ENCODE measurements at regions not wholly inside any gene's neighbourhood (a gene's known extent, or its start where the extent isn't known, plus 50 kb on each side); places are given as distances from the start of the nearest gene placed in this dataset.

- Histone ChIP-seq H3K27ac (ENCODE audit: low read depth in 2 of 2, low read length in 1 of 2) (no peak overlapping the region), H2AFZ (ENCODE audit: low read depth) (no peak overlapping the region), H3K9ac (no peak overlapping the region), H4K20me1 (ENCODE audit: insufficient read depth) (no peaks in the 10 kb centered on the region), H3F3A (replicated peaks; ENCODE audit: insufficient read depth) (no peaks in the 10 kb centered on the region), H3K9me2 (no peaks in the 10 kb centered on the region), H3K9me3 (no peaks in the 10 kb centered on the region), H3K27me3 (ENCODE audit: insufficient read depth) (no peaks in the 10 kb centered on the region), H3K4me1 (ENCODE audit: control insufficient read depth in 1 of 2, insufficient read depth in 2 of 2, low read depth in 1 of 2, low read length in 1 of 2) (no peaks in the 10 kb centered on the region), H3K36me3 (replicated peaks in 1 of 2; ENCODE audit: control insufficient read depth in 1 of 2, insufficient read depth in 2 of 2, low read length in 1 of 2) (no peaks in the 10 kb centered on the region), H3K4me3 (ENCODE audit: low read depth in 2 of 2, low read length in 1 of 2) (no peak overlapping the region), H3K79me2 (ENCODE audit: insufficient read depth) (no peaks in the 10 kb centered on the region), H3K4me2 (no peak overlapping the region)
- ChIA-PET CTCF (no interaction called here), POLR2A (no interaction called here)
- no peak for TF ChIP-seq JUND (IDR thresholded peaks at IDR 0.05)
- TF ChIP-seq NRF1 (IDR thresholded peaks at IDR 0.05; ENCODE audit: low read depth, low read length) = no peak
- no peak for TF ChIP-seq POLR2AphosphoS5 (IDR thresholded peaks at IDR 0.05; ENCODE audit: low read depth, low read length)
- TF ChIP-seq IRF3 (IDR thresholded peaks at IDR 0.05; ENCODE audit: low read depth, low read length) = no peak
- no peak for TF ChIP-seq FOXM1 (IDR thresholded peaks at IDR 0.05; ENCODE audit: low read depth)
- no peak for TF ChIP-seq EP300 (IDR thresholded peaks at IDR 0.05; ENCODE audit: borderline replicate concordance in 1 of 2, low read depth in 1 of 2, low read length in 1 of 2)
- TF ChIP-seq MAX (IDR thresholded peaks at IDR 0.05; ENCODE audit: low read depth) = no peak
- no peak for TF ChIP-seq FOXJ3 (CRISPR knock-in tag; IDR thresholded peaks at IDR 0.05)
- TF ChIP-seq USF2 (IDR thresholded peaks at IDR 0.05; ENCODE audit: borderline replicate concordance, low read depth, low read length) = no peak
- no peak for TF ChIP-seq GATA2 (CRISPR knock-in tag; IDR thresholded peaks at IDR 0.05)
- TF ChIP-seq NFIC (IDR thresholded peaks at IDR 0.05; ENCODE audit: borderline replicate concordance) = no peak
- no peak for TF ChIP-seq TAF1 (IDR thresholded peaks at IDR 0.05; ENCODE audit: borderline replicate concordance, low read depth, low read length)
- no peak for TF ChIP-seq USF1 (IDR thresholded peaks at IDR 0.05; ENCODE audit: borderline replicate concordance, low read depth)
- TF ChIP-seq TCF12 (IDR thresholded peaks at IDR 0.05) = no peak
- DNase-seq = no peak
- 13% methylated on average over 7 of the region's 7 CpGs for WGBS (ENCODE audit: low lambda C conversion rate)
Observed at GRCh38 chr10:128625926-128626325, 499.7 kb upstream of the MKI67 start.

- H3K36me3 ChIP-seq (replicated peaks in 1 of 2; ENCODE audit: control insufficient read depth in 1 of 2, insufficient read depth in 2 of 2, low read length in 1 of 2) = no peaks in the 10 kb centered on the region
- 53% methylated on average over 6 of the region's 6 CpGs for WGBS (ENCODE audit: low lambda C conversion rate)
- no peak for TF ChIP-seq NRF1 (IDR thresholded peaks at IDR 0.05; ENCODE audit: low read depth, low read length)
- TF ChIP-seq GATA2 (CRISPR knock-in tag; IDR thresholded peaks at IDR 0.05) = no peak
- no peak for TF ChIP-seq YY1 (IDR thresholded peaks at IDR 0.05; ENCODE audit: low read depth)
- no peak for TF ChIP-seq POLR2AphosphoS5 (IDR thresholded peaks at IDR 0.05; ENCODE audit: low read depth, low read length)
- TF ChIP-seq FOXM1 (IDR thresholded peaks at IDR 0.05; ENCODE audit: low read depth) = no peak
- TF ChIP-seq SIN3A (IDR thresholded peaks at IDR 0.05; ENCODE audit: borderline replicate concordance, low read depth, low read length) = no peak
- no peak for TF ChIP-seq IRF3 (IDR thresholded peaks at IDR 0.05; ENCODE audit: low read depth, low read length)
- TF ChIP-seq FOSL2 (IDR thresholded peaks at IDR 0.05; ENCODE audit: borderline replicate concordance, low read depth) = no peak
- TF ChIP-seq NFIC (IDR thresholded peaks at IDR 0.05; ENCODE audit: borderline replicate concordance) = no peak
- no peak for TF ChIP-seq PBX3 (IDR thresholded peaks at IDR 0.05)
- TF ChIP-seq EZH2phosphoT487 (IDR thresholded peaks at IDR 0.05; ENCODE audit: borderline replicate concordance, low read depth) = no peak
- no peak for TF ChIP-seq CTCF (IDR thresholded peaks at IDR 0.05)
Observed at GRCh38 chr10:128626397-128627000, 500.3 kb upstream of the MKI67 start.

More at GRCh38 chr10:128626397-128627000, 500.3 kb upstream of the MKI67 start:
- DNase-seq = no peak
- Histone ChIP-seq H4K20me1 (ENCODE audit: insufficient read depth) (no peaks in the 10 kb centered on the region), H3K27me3 (ENCODE audit: insufficient read depth) (no peaks in the 10 kb centered on the region), H3K9me2 (no peaks in the 10 kb centered on the region), H2AFZ (ENCODE audit: low read depth) (no peak overlapping the region), H3F3A (replicated peaks; ENCODE audit: insufficient read depth) (no peaks in the 10 kb centered on the region), H3K4me2 (no peak overlapping the region), H3K4me3 (ENCODE audit: low read depth in 2 of 2, low read length in 1 of 2) (no peak overlapping the region), H3K9ac (no peak overlapping the region), H3K27ac (ENCODE audit: low read depth in 2 of 2, low read length in 1 of 2) (no peak overlapping the region), H3K79me2 (ENCODE audit: insufficient read depth) (no peaks in the 10 kb centered on the region), H3K9me3 (0 out of 2 replicates have a peak, but pooled peaks cover 3% of the 10 kb centered on the region), H3K4me1 (ENCODE audit: control insufficient read depth in 1 of 2, insufficient read depth in 2 of 2, low read depth in 1 of 2, low read length in 1 of 2) (no peaks in the 10 kb centered on the region)
- POLR2A ChIA-PET = no interaction called here
- CTCF ChIA-PET = no interaction called here
